OCI-LY7 (cell line): ENCODE measurements at regions not wholly inside any gene's neighbourhood (a gene's known extent, or its start where the extent isn't known, plus 50 kb on each side); places are given as distances from the start of the nearest gene placed in this dataset.

ENCODE experiments used
- EZH2phosphoT487 ChIP-seq: fragments of 200-600 bp; sonication (generic); IDR thresholded peaks from 2 replicates; pipeline ENCODE4 v1.6.1; 2018; ENCODE audit warnings: low read depth, borderline replicate concordance, mild to moderate bottlenecking, mixed run types, antibody characterized with exemption, low read length, moderate library complexity, mixed read lengths
- TF ChIP-seq, protein P1 (sequence below): fragments of 200-600 bp; sonication (generic); conservative IDR thresholded peaks from 2 replicates; pipeline ENCODE4 v1.5.1; 2014; ENCODE audit warnings: mild to moderate bottlenecking, antibody characterized with exemption, low read length, moderate library complexity, mixed read lengths

DNA sequence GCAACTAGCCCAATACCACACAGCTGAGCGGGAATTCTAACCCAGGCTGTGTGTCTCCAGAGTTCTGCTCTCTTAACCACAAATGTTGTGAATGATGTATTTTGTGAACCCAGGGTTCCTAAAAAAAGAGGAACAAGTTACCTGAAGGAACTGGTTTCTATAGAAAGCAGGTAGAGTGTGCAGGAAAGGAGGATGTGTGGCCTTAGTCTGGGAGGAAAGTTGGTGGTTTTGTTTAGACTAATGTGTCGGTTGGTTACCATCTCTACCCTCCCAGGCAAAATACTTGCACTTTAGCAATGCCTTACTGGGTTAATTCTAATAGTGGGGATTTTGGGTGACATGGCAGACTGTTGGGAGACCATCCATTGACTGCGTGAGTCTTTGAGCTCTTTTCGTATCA lies 143.3 kb downstream of the SCP2D1 start:
- TF ChIP-seq, protein P1, sequence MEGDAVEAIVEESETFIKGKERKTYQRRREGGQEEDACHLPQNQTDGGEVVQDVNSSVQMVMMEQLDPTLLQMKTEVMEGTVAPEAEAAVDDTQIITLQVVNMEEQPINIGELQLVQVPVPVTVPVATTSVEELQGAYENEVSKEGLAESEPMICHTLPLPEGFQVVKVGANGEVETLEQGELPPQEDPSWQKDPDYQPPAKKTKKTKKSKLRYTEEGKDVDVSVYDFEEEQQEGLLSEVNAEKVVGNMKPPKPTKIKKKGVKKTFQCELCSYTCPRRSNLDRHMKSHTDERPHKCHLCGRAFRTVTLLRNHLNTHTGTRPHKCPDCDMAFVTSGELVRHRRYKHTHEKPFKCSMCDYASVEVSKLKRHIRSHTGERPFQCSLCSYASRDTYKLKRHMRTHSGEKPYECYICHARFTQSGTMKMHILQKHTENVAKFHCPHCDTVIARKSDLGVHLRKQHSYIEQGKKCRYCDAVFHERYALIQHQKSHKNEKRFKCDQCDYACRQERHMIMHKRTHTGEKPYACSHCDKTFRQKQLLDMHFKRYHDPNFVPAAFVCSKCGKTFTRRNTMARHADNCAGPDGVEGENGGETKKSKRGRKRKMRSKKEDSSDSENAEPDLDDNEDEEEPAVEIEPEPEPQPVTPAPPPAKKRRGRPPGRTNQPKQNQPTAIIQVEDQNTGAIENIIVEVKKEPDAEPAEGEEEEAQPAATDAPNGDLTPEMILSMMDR: no peak
- TF ChIP-seq EZH2phosphoT487: no peak
